ENCODE measurements at regions not wholly inside any gene's neighbourhood (a gene's known extent, or its start where the extent isn't known, plus 50 kb on each side); places are given as distances from the start of the nearest gene placed in this dataset.
A peak's percentile ranks its signal among the peaks of the same experiment; 100 is the strongest.

GRCh38 chr2:186189816-186190215 lies 296.2 kb upstream of the ZC3H15 start:
- no peak for DNase-seq

- DNase-seq, result no peak
Measured at GRCh38 chr2:186195696-186196095, 290.4 kb upstream of the ZC3H15 start.

- no peak for DNase-seq
Measured at GRCh38 chr2:186197955-186198354, 288.1 kb upstream of the ZC3H15 start.

- DNase-seq, result no peak
Measured at GRCh38 chr2:186199029-186199428, 287.0 kb upstream of the ZC3H15 start.

- no peak for DNase-seq
Measured at GRCh38 chr2:186201371-186201770, 284.7 kb upstream of the ZC3H15 start.

- peak; percentile 0 for DNase-seq
Measured at GRCh38 chr2:186205254-186205911, 280.7 kb upstream of the ZC3H15 start.

GRCh38 chr2:186209532-186209931 lies 276.5 kb upstream of the ZC3H15 start:
- DNase-seq, result no peak

GRCh38 chr2:186220409-186220808 lies 265.7 kb upstream of the ZC3H15 start:
- no peak for DNase-seq

- no peak for DNase-seq
Measured at GRCh38 chr2:186229265-186229664, 256.8 kb upstream of the ZC3H15 start.

- no peak for DNase-seq
Measured at GRCh38 chr2:186241874-186242273, 244.2 kb upstream of the ZC3H15 start.

- DNase-seq, result no peak
Measured at GRCh38 chr2:186254759-186255158, 231.3 kb upstream of the ZC3H15 start.

GRCh38 chr2:186255823-186256222 lies 230.2 kb upstream of the ZC3H15 start:
- no peak for DNase-seq

GRCh38 chr2:186256540-186256939 lies 229.5 kb upstream of the ZC3H15 start:
- DNase-seq, result peak; percentile 16

GRCh38 chr2:186263673-186264250 lies 222.3 kb upstream of the ZC3H15 start:
- no peak for DNase-seq

GRCh38 chr2:186269536-186269935 lies 216.5 kb upstream of the ZC3H15 start:
- DNase-seq, result no peak

- no peak for DNase-seq
Measured at GRCh38 chr2:186273953-186274352, 212.1 kb upstream of the ZC3H15 start.

- DNase-seq, result no peak
Measured at GRCh38 chr2:186274936-186275575, 211.0 kb upstream of the ZC3H15 start.

- no peak for DNase-seq
Measured at GRCh38 chr2:186276909-186277308, 209.2 kb upstream of the ZC3H15 start.

GRCh38 chr2:186281726-186282125 lies 204.3 kb upstream of the ZC3H15 start:
- DNase-seq, result no peak

GRCh38 chr2:186294248-186294888 lies 191.7 kb upstream of the ZC3H15 start:
- no peak for DNase-seq

- no peak for DNase-seq
Measured at GRCh38 chr2:186299610-186300009, 186.4 kb upstream of the ZC3H15 start.

- no peak for DNase-seq
Measured at GRCh38 chr2:186302263-186302662, 183.8 kb upstream of the ZC3H15 start.

- no peak for DNase-seq
Measured at GRCh38 chr2:186303091-186303490, 183.0 kb upstream of the ZC3H15 start.

- DNase-seq, result no peak
Measured at GRCh38 chr2:186304064-186304463, 182.0 kb upstream of the ZC3H15 start.
